NT2/D1 (cell line): ENCODE measurements at regions not wholly inside any gene's neighbourhood (a gene's known extent, or its start where the extent isn't known, plus 50 kb on each side); places are given as distances from the start of the nearest gene placed in this dataset.

ENCODE experiments used
- SUZ12 ChIP-seq: IDR thresholded peaks from 2 replicates; pipeline ENCODE4 v1.6.1; 2011; ENCODE audit not compliant: insufficient read length, insufficient read depth; ENCODE audit errors: extremely low read depth
- YY1 ChIP-seq: IDR thresholded peaks from 2 replicates; pipeline ENCODE4 v1.6.1; 2011; ENCODE audit not compliant: insufficient read length, insufficient read depth
- ZNF274 ChIP-seq: IDR thresholded peaks from 2 replicates; pipeline ENCODE4 v1.6.1; 2011; ENCODE audit warnings: mild to moderate bottlenecking, low read depth, low read length

- no peak for TF ChIP-seq YY1
- no peak for TF ChIP-seq ZNF274
- TF ChIP-seq SUZ12: no peak
Measured at GRCh38 chr6:165717732-165718465, 54.9 kb upstream of the PDE10A start.
